ENCODE measurements at regions not wholly inside any gene's neighbourhood (a gene's known extent, or its start where the extent isn't known, plus 50 kb on each side); places are given as distances from the start of the nearest gene placed in this dataset.
"Not testable (repeated sequence)": the region's sequence is repeated elsewhere in the genome, so short reads cannot be mapped to it uniquely, and the experiment has no call there.

GRCh38 chr9:16286160-16286559, 584.3 kb downstream of the BNC2 start:
- Mint-ChIP-seq H3K36me3 (ENCODE audit: low read depth) (no peaks in the 10 kb centered on the region), H3K27me3 (ENCODE audit: low read depth) (no peaks in the 10 kb centered on the region), H3K4me1 (ENCODE audit: low read depth) (no peaks in the 10 kb centered on the region), H3K27ac (no peak overlapping the region), H3K4me3 (no peak overlapping the region), H3K9me3 (peaks cover 4% of the 10 kb centered on the region)
- no peak for DNase-seq
- CTCF ChIA-PET = no interaction called here
- intact Hi-C loops (cut with micrococcal nuclease) = no loop called here

- intact Hi-C loops (cut with micrococcal nuclease) = no loop called here
- H3K27ac Mint-ChIP-seq = no peak overlapping the region
- CTCF ChIA-PET = no interaction called here
- no peak for DNase-seq
- no peaks in the 10 kb centered on the region for H3K4me1 Mint-ChIP-seq (ENCODE audit: low read depth)
- no peaks in the 10 kb centered on the region for H3K27me3 Mint-ChIP-seq (ENCODE audit: low read depth)
- H3K9me3 Mint-ChIP-seq = peaks cover 2% of the 10 kb centered on the region
- no peaks in the 10 kb centered on the region for H3K36me3 Mint-ChIP-seq (ENCODE audit: low read depth)
- no peak overlapping the region for H3K4me3 Mint-ChIP-seq
Measured at GRCh38 chr9:16289639-16290038, 580.8 kb downstream of the BNC2 start.

DNA sequence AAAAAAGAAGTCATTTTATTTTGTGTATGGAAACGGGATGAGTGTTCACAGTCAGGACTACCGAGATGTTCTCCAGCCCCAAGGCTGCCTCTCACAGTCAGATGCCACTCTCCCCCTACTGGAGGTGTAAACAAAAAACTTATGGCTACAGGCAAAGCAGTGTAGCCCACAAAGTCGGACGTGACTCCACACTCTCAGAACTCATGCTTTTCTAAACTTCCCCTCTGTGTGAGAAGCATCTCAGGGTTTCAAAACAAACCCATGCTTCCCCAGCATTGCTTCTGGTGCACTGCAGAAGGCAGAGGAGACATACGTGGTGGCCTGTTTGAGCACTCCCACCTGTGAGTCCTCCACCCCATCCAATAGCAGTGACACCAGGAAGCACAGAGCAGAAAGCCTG, 580.3 kb downstream of the BNC2 start:
- DNase-seq = no peak
- Mint-ChIP-seq H3K9me3 (peaks cover 2% of the 10 kb centered on the region), H3K36me3 (ENCODE audit: low read depth) (no peaks in the 10 kb centered on the region), H3K4me1 (ENCODE audit: low read depth) (no peaks in the 10 kb centered on the region), H3K4me3 (no peak overlapping the region), H3K27ac (no peak overlapping the region), H3K27me3 (ENCODE audit: low read depth) (no peaks in the 10 kb centered on the region)
- intact Hi-C loops (cut with micrococcal nuclease) = no loop called here
- CTCF ChIA-PET = no interaction called here

GRCh38 chr9:16291921-16292320, 578.5 kb downstream of the BNC2 start:
- H3K9me3 Mint-ChIP-seq = no peaks in the 10 kb centered on the region
- H3K27ac Mint-ChIP-seq = no peak overlapping the region
- H3K36me3 Mint-ChIP-seq (ENCODE audit: low read depth) = no peaks in the 10 kb centered on the region
- DNase-seq = no peak
- no peak overlapping the region for H3K4me3 Mint-ChIP-seq
- CTCF ChIA-PET = no interaction called here
- no peaks in the 10 kb centered on the region for H3K4me1 Mint-ChIP-seq (ENCODE audit: low read depth)
- intact Hi-C loops (cut with micrococcal nuclease) = no loop called here
- H3K27me3 Mint-ChIP-seq (ENCODE audit: low read depth) = peaks cover 2% of the 10 kb centered on the region

DNA sequence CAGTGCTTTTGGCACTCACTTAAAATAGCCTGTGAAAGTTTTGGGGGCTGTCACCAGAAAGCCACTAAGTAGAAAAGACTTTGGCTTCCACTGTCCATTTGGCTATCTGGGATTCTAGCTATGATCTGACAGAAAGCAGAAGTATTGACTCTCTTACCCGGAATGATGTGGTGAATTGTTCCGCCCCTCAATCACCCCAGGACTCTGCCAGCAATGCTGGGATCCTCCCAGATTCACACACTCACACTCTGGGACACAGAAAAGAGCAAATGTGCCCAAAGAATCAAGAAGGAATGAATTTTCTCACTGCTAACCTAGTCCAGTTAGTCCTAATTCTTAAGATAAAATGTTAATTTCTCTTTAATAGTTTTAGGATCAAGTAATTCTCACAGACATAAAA, 576.9 kb downstream of the BNC2 start:
- CTCF ChIA-PET = no interaction called here
- H3K4me3 Mint-ChIP-seq = no peak overlapping the region
- H3K4me1 Mint-ChIP-seq (ENCODE audit: low read depth) = no peaks in the 10 kb centered on the region
- no peaks in the 10 kb centered on the region for H3K36me3 Mint-ChIP-seq (ENCODE audit: low read depth)
- peaks cover 1% of the 10 kb centered on the region for H3K9me3 Mint-ChIP-seq
- H3K27me3 Mint-ChIP-seq (ENCODE audit: low read depth) = peaks cover 2% of the 10 kb centered on the region
- intact Hi-C loops (cut with micrococcal nuclease) = no loop called here
- no peak for DNase-seq
- no peak overlapping the region for H3K27ac Mint-ChIP-seq

DNA sequence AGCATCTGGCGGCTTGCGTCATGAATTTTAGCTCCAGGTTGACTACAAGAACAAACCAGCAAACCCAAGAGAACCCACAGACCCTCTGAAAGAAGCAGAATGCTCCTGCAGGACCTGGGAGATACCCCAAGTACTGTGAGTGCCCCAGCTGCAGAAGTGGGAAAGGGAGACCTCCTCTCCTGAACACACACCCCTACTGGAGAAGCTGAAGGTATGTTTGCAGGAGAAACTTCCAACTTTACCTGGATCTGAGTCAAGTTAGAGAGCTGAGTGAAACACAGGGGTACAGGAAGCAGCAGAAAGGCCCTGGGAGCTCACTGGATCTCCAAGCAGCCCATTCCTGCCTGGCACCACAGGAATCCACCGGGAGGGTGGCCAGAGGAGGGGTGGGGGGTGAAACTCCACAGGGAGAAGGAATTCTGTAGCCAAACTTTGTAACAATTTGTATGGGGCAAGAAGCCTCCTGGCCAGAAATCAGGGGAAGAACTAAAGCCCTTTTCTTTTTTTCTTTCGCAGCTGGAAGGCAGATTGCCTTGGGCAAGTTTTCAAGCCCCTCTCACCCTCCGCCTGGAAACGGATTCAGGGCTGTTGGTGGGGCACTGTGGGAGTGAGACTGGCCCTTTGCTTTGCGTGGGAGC, 576.2 kb downstream of the BNC2 start:
- intact Hi-C loops (cut with micrococcal nuclease) = no loop called here
- H3K4me3 Mint-ChIP-seq = no peak overlapping the region
- CTCF ChIA-PET = no interaction called here
- no peaks in the 10 kb centered on the region for H3K4me1 Mint-ChIP-seq (ENCODE audit: low read depth)
- H3K36me3 Mint-ChIP-seq (ENCODE audit: low read depth) = no peaks in the 10 kb centered on the region
- peaks cover 1% of the 10 kb centered on the region for H3K9me3 Mint-ChIP-seq
- DNase-seq = no peak
- no peak overlapping the region for H3K27ac Mint-ChIP-seq
- peaks cover 2% of the 10 kb centered on the region for H3K27me3 Mint-ChIP-seq (ENCODE audit: low read depth)

DNA sequence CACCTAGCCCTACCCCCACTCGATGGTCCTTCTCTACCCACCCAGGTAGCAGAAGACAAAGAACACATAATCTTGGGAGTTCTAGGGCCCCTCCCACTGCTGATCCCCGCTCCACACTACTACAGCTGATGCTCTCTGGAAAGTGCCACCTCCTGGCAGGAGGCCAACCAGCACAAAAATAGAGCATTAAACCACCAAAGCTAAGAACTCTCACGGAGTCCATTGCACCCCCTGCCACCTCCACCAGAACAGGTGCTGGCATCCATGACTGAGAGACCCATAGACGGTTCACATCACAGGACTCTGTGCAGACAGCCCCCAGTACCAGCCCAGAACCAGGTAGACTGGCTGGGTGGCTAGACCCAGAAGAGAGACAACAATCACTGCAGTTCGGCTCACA, 575.5 kb downstream of the BNC2 start:
- H3K27ac Mint-ChIP-seq; H3K4me1 Mint-ChIP-seq (ENCODE audit: low read depth); DNase-seq; H3K9me3 Mint-ChIP-seq; H3K27me3 Mint-ChIP-seq (ENCODE audit: low read depth); intact Hi-C loops (cut with micrococcal nuclease); H3K4me3 Mint-ChIP-seq; H3K36me3 Mint-ChIP-seq (ENCODE audit: low read depth); CTCF ChIA-PET: not testable (repeated sequence)

GRCh38 chr9:16299368-16299767, 571.1 kb downstream of the BNC2 start:
- H3K27me3 Mint-ChIP-seq (ENCODE audit: low read depth); H3K9me3 Mint-ChIP-seq; H3K4me1 Mint-ChIP-seq (ENCODE audit: low read depth); DNase-seq; H3K36me3 Mint-ChIP-seq (ENCODE audit: low read depth); H3K4me3 Mint-ChIP-seq; CTCF ChIA-PET; intact Hi-C loops (cut with micrococcal nuclease); H3K27ac Mint-ChIP-seq: not testable (repeated sequence)

- Mint-ChIP-seq H3K27me3 (ENCODE audit: low read depth) (peaks cover 1% of the 10 kb centered on the region), H3K9me3 (no peaks in the 10 kb centered on the region), H3K4me1 (ENCODE audit: low read depth) (no peaks in the 10 kb centered on the region), H3K36me3 (ENCODE audit: low read depth) (no peaks in the 10 kb centered on the region), H3K4me3 (no peak overlapping the region), H3K27ac (no peak overlapping the region)
- intact Hi-C loops (cut with micrococcal nuclease) = no loop called here
- CTCF ChIA-PET = no interaction called here
- no peak for DNase-seq
Measured at GRCh38 chr9:16303506-16303905, 567.0 kb downstream of the BNC2 start.

DNA sequence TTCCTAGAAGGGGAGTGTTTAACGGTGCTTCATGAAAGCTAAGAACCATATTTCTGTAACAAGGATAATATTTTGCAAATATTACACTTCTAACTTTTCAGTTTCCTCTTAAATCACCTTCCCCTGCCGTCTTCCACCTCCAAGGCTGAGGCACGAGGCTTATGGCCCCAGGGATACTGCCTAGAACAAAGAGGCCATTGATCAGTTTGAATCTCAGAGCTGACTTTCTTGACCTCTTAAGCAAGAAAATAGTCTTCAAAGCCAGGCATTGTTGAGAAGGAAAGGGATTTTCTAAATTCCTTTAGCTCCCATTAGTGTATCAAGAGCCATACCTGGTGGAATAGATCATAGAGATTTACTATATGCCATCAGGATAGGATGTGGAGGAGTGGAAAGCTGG, 566.2 kb downstream of the BNC2 start:
- Mint-ChIP-seq H3K27me3 (ENCODE audit: low read depth) (peaks cover 1% of the 10 kb centered on the region), H3K27ac (no peak overlapping the region), H3K4me1 (ENCODE audit: low read depth) (no peaks in the 10 kb centered on the region), H3K36me3 (ENCODE audit: low read depth) (no peaks in the 10 kb centered on the region), H3K9me3 (no peaks in the 10 kb centered on the region), H3K4me3 (no peak overlapping the region)
- CTCF ChIA-PET = no interaction called here
- intact Hi-C loops (cut with micrococcal nuclease) = no loop called here
- DNase-seq = no peak

DNA sequence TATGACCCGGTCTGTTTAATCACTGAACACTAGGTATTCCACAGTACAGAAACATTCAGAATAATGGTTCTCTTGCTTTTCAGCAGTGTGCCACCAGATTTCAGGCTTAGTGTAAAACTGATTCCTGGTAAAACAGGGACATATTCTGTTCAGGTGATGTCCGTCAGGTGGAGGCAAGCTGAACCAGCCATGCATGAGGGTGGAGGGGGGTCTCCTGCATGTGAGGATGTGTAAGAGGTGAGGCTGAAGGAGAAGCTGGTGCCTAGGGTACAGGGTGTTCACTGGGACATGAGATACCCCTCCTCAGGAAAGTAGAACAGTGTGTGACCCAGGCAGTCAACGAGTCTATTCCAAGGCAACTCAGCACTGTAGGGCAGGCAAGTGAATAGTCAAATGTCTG, 563.9 kb downstream of the BNC2 start:
- CTCF ChIA-PET = no interaction called here
- H3K9me3 Mint-ChIP-seq = no peaks in the 10 kb centered on the region
- no peaks in the 10 kb centered on the region for H3K4me1 Mint-ChIP-seq (ENCODE audit: low read depth)
- no peak overlapping the region for H3K27ac Mint-ChIP-seq
- H3K4me3 Mint-ChIP-seq = no peak overlapping the region
- peaks cover 1% of the 10 kb centered on the region for H3K27me3 Mint-ChIP-seq (ENCODE audit: low read depth)
- DNase-seq = no peak
- intact Hi-C loops (cut with micrococcal nuclease) = no loop called here
- H3K36me3 Mint-ChIP-seq (ENCODE audit: low read depth) = no peaks in the 10 kb centered on the region

DNA sequence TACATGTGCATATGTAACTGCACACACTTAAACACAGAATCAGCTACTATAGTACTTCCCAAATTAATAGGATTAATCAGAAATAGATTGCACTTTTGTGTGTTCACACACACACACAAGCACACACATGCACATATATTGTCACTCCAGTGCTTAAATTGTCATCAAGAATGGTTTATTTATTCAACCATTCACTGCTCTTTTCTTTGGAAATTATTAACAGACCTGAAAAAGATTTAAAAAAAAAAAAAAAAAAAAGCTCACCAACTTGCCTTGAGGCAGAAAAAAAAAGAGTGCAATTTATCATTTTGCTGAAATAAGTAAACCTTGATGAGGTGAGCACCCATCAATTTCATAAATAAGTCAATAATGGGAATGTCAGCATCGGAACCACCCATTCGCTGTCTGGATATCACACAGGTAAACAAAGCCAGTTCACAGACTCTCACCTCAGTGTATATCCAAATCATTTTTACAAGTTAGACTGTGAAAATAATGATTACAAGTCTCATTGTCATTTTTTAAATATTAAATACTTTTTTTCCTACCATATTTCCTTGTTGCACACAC, 562.8 kb downstream of the BNC2 start:
- intact Hi-C loops (cut with micrococcal nuclease) = no loop called here
- Mint-ChIP-seq H3K27ac (no peak overlapping the region), H3K27me3 (ENCODE audit: low read depth) (peaks cover 1% of the 10 kb centered on the region), H3K4me1 (ENCODE audit: low read depth) (no peaks in the 10 kb centered on the region), H3K36me3 (ENCODE audit: low read depth) (no peaks in the 10 kb centered on the region), H3K9me3 (no peaks in the 10 kb centered on the region), H3K4me3 (no peak overlapping the region)
- CTCF ChIA-PET = no interaction called here
- no peak for DNase-seq

DNA sequence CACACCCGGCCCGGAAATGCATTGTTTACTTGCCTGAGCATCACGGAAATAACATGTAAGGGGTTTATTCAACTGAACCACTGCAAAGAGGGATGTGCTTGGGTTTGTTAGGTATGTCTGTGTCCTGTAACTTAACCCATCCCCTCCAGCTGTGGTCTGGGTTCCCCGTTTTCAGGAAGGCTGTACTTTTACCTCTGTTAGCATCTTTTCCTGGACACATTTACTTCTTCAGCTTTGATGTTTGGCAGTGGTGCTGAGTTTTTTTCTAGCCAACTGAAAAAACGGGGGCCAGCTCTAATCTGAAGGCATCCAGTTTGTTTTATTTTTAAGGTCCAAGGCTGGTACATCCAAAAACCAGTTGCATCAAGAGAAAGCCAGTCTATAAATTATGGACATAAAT, 561.8 kb downstream of the BNC2 start:
- Mint-ChIP-seq H3K4me3 (no peak overlapping the region), H3K9me3 (no peaks in the 10 kb centered on the region), H3K4me1 (ENCODE audit: low read depth) (no peaks in the 10 kb centered on the region), H3K27me3 (ENCODE audit: low read depth) (peaks cover 1% of the 10 kb centered on the region), H3K27ac (no peak overlapping the region), H3K36me3 (ENCODE audit: low read depth) (no peaks in the 10 kb centered on the region)
- DNase-seq = no peak
- intact Hi-C loops (cut with micrococcal nuclease) = no loop called here
- CTCF ChIA-PET = no interaction called here

DNA sequence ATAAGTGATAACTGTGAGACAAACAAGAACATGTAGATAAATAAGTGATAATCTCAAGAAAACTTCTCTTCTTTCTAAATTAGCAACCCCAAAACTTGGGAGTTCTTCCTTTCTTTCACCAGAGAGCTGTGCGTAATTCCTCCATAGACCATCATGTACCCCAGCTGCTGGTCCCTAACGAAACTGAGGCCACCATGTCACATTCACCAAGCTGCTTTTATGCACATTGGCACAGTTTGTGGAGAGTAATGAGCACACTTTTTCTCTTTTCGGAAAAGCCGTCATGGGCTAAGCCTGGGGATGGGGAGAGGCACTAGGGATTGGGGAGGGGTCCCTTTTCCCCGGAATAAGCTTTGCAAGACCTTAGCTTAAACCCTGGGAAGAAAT, 561.4 kb downstream of the BNC2 start:
- DNase-seq = no peak
- H3K36me3 Mint-ChIP-seq (ENCODE audit: low read depth) = no peaks in the 10 kb centered on the region
- H3K9me3 Mint-ChIP-seq = no peaks in the 10 kb centered on the region
- H3K4me3 Mint-ChIP-seq = no peak overlapping the region
- H3K27ac Mint-ChIP-seq = no peak overlapping the region
- intact Hi-C loops (cut with micrococcal nuclease) = no loop called here
- CTCF ChIA-PET = no interaction called here
- peaks cover 1% of the 10 kb centered on the region for H3K27me3 Mint-ChIP-seq (ENCODE audit: low read depth)
- H3K4me1 Mint-ChIP-seq (ENCODE audit: low read depth) = no peaks in the 10 kb centered on the region
